KMS-11 (cell line): ENCODE measurements at regions not wholly inside any gene's neighbourhood (a gene's known extent, or its start where the extent isn't known, plus 50 kb on each side); places are given as distances from the start of the nearest gene placed in this dataset.

Experiments used
- H2AFZ ChIP-seq: fragments of 200-600 bp; sonication (generic); 2 replicates; pipeline ENCODE4 v1.6.1; 2016; ENCODE audit warnings: antibody characterized with exemption, mixed run types, low read depth
- H3K27ac ChIP-seq: fragments of 200-600 bp; sonication (generic); 2 replicates; pipeline ENCODE4 v1.6.1; 2016; ENCODE audit warnings: mild to moderate bottlenecking, mixed run types
- H3K27me3 ChIP-seq: fragments of 200-600 bp; sonication (generic); 2 replicates; pipeline ENCODE4 v1.6.1; 2017; ENCODE audit warnings: mild to moderate bottlenecking, low read depth, mixed run types, moderate library complexity; ENCODE audit not compliant: insufficient read depth
- H3K36me3 ChIP-seq: fragments of 200-600 bp; sonication (generic); 2 replicates; pipeline ENCODE4 v1.6.1; 2017; ENCODE audit warnings: mild to moderate bottlenecking, mixed run types; ENCODE audit not compliant: insufficient read depth
- H3K4me1 ChIP-seq: fragments of 200-600 bp; sonication (generic); 2 replicates; pipeline ENCODE4 v1.6.1; 2016; ENCODE audit warnings: mild to moderate bottlenecking, low read depth, mixed run types; ENCODE audit not compliant: poor library complexity, severe bottlenecking
- H3K4me2 ChIP-seq: fragments of 200-600 bp; sonication (generic); 2 replicates; pipeline ENCODE4 v1.7.0; 2016; ENCODE audit warnings: mild to moderate bottlenecking, mixed run types
- H3K4me3 ChIP-seq: fragments of 200-600 bp; sonication (generic); IDR thresholded peaks from 2 replicates; pipeline ENCODE4 v1.6.1; 2017; ENCODE audit warnings: low read depth, low read length, mixed read lengths; ENCODE audit not compliant: insufficient read depth
- H3K79me2 ChIP-seq: fragments of 200-600 bp; sonication (generic); 2 replicates; pipeline ENCODE4 v1.6.1; 2016; ENCODE audit warnings: low read depth, mixed run types; ENCODE audit not compliant: insufficient read depth
- H3K9ac ChIP-seq: fragments of 200-600 bp; sonication (generic); 2 replicates; pipeline ENCODE4 v1.6.1; 2016; ENCODE audit warnings: mild to moderate bottlenecking, mixed run types
- H4K20me1 ChIP-seq: fragments of 200-600 bp; sonication (generic); 2 replicates; pipeline ENCODE4 v1.6.1; 2016; ENCODE audit warnings: mild to moderate bottlenecking, mixed run types; ENCODE audit not compliant: insufficient read depth
- TF ChIP-seq, protein P1 (sequence below): fragments of 200-600 bp; sonication (generic); conservative IDR thresholded peaks from 2 replicates; pipeline ENCODE4 v1.6.1; 2017; ENCODE audit warnings: low read depth, mild to moderate bottlenecking, antibody characterized with exemption, low read length, moderate library complexity, mixed read lengths

DNA sequence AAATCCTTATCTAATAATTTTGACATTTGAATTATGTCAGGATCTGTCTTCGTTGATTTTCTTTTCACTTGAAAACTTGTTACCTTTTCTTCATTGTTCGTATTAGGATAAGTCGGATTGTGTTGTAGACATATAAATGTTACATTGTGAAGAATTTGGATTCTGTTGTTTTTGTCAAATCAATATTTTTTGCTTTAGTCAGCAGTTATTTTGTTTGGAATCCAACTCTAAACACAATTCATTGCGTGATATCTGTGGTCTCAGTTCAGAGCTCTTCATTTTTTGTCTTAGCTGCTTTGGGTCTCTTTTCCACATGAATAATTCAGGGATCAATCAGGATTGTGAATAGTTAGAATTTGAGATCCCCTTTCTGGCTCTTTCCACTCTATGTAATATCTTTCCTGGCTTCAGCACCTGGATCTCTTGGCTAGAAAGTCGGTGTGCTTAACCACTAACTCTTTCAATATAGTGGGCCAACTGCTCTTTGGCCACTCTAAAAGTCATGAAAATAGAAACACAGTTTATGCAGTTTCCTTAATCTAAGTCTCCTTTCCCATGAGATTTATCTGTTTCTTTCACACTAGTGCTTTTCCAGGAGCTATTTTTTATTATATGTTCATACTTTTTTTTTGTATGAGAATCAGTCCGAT is 2494.2 kb upstream of the PCDH20 start:
- Histone ChIP-seq H3K79me2 (no peaks in the 10 kb centered on the region), H3K4me2 (no peak overlapping the region), H2AFZ (no peak overlapping the region), H3K4me3 (no peak overlapping the region), H3K36me3 (no peaks in the 10 kb centered on the region), H3K27me3 (no peaks in the 10 kb centered on the region), H3K9ac (no peak overlapping the region), H4K20me1 (no peaks in the 10 kb centered on the region), H3K27ac (no peak overlapping the region), H3K4me1 (no peaks in the 10 kb centered on the region)
- TF ChIP-seq, protein P1, sequence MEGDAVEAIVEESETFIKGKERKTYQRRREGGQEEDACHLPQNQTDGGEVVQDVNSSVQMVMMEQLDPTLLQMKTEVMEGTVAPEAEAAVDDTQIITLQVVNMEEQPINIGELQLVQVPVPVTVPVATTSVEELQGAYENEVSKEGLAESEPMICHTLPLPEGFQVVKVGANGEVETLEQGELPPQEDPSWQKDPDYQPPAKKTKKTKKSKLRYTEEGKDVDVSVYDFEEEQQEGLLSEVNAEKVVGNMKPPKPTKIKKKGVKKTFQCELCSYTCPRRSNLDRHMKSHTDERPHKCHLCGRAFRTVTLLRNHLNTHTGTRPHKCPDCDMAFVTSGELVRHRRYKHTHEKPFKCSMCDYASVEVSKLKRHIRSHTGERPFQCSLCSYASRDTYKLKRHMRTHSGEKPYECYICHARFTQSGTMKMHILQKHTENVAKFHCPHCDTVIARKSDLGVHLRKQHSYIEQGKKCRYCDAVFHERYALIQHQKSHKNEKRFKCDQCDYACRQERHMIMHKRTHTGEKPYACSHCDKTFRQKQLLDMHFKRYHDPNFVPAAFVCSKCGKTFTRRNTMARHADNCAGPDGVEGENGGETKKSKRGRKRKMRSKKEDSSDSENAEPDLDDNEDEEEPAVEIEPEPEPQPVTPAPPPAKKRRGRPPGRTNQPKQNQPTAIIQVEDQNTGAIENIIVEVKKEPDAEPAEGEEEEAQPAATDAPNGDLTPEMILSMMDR = no peak

DNA sequence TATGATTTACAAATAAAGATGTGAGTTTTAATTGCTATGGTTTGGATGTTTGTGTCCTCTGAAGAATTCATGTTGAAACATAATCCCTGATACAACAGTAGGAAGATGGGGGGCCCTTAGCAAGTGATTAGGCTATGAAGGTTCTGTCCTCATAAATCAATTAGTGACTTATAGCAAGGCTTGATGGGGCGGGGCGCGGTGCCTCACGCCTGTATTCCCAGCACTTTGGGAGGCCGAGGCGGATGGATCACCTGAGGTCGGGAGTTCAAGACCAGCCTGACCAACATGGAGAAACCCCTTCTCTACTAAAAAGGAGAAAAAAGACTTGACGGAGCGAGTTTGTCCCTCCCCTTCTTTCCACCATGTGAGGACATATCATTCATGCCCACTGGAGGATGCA is 2486.5 kb upstream of the PCDH20 start:
- no peaks in the 10 kb centered on the region for H3K36me3 ChIP-seq
- no peak overlapping the region for H3K4me3 ChIP-seq
- no peaks in the 10 kb centered on the region for H4K20me1 ChIP-seq
- TF ChIP-seq, protein P1 = no peak
- no peak overlapping the region for H3K4me2 ChIP-seq
- H3K4me1 ChIP-seq = no peaks in the 10 kb centered on the region
- H3K79me2 ChIP-seq = no peaks in the 10 kb centered on the region
- H3K27ac ChIP-seq = no peak overlapping the region
- H3K9ac ChIP-seq = no peak overlapping the region
- H2AFZ ChIP-seq = no peak overlapping the region
- no peaks in the 10 kb centered on the region for H3K27me3 ChIP-seq

DNA sequence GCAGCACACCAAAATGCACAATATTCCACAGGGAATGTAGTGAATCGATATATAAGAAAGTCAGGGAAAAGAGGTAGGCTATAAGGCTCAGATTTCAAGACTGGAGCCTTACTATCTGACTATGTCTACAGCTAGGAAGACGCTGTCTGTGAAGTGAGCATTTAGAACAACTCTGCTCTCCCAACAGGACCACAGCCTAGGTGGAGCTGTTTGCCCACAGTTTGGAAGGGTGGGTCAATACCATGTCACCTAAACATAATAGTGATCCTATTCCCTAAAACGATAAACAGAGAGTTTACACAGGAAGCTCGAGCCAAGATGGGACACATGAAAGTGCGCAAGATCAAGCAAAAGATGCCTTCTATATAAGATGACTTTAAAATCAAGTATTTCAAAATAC is 2486.0 kb upstream of the PCDH20 start:
- H3K27me3 ChIP-seq = no peaks in the 10 kb centered on the region
- H4K20me1 ChIP-seq = no peaks in the 10 kb centered on the region
- no peaks in the 10 kb centered on the region for H3K4me1 ChIP-seq
- TF ChIP-seq, protein P1 = no peak
- no peak overlapping the region for H3K9ac ChIP-seq
- H3K4me3 ChIP-seq = no peak overlapping the region
- no peak overlapping the region for H2AFZ ChIP-seq
- no peaks in the 10 kb centered on the region for H3K36me3 ChIP-seq
- H3K4me2 ChIP-seq = no peak overlapping the region
- H3K27ac ChIP-seq = no peak overlapping the region
- no peaks in the 10 kb centered on the region for H3K79me2 ChIP-seq

DNA sequence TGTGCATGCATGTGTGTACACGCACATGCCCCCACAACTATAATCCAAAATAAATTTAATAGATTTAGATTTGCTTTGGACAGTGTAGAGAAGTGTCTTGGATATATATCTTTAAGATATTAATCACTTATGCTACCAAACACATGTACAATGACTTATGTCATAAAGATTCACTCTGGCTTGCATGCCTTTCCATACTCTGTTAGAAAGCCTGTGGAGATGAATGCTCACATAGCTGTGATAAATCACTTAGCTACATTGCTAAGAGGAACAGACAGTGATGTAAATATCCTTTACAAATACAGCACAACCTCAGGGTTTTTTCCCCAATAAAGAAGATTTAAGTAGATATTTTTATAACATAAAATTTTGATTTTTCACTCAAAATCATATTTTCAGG is 2484.8 kb upstream of the PCDH20 start:
- H3K27me3 ChIP-seq = no peaks in the 10 kb centered on the region
- TF ChIP-seq, protein P1 = no peak
- no peaks in the 10 kb centered on the region for H4K20me1 ChIP-seq
- no peak overlapping the region for H3K9ac ChIP-seq
- H3K79me2 ChIP-seq = no peaks in the 10 kb centered on the region
- H3K36me3 ChIP-seq = no peaks in the 10 kb centered on the region
- no peak overlapping the region for H3K27ac ChIP-seq
- H2AFZ ChIP-seq = no peak overlapping the region
- H3K4me1 ChIP-seq = no peaks in the 10 kb centered on the region
- no peak overlapping the region for H3K4me2 ChIP-seq
- no peak overlapping the region for H3K4me3 ChIP-seq
